Astrocyte (in vitro differentiated cells and primary cell): ENCODE measurements at regions not wholly inside any gene's neighbourhood (a gene's known extent, or its start where the extent isn't known, plus 50 kb on each side); places are given as distances from the start of the nearest gene placed in this dataset.

Source experiments
- DNase-seq: peaks from one replicate; pipeline ENCODE4 v3.0.0-alpha.2; 2010; ENCODE audit warnings: low read depth
- FAIRE-seq: peaks from 2 replicates; lab custom pipeline; 2011; peaks lifted over from hg19 to GRCh38; lab: Jason Lieb, UNC
- H2AFZ ChIP-seq: 2 replicates; pipeline ENCODE4 v1.6.0; 2012; ENCODE audit warnings: low read depth, low read length, inconsistent platforms
- H3K27ac ChIP-seq: 2 replicates; pipeline ENCODE4 v1.5.1; 2011; ENCODE audit warnings: low read depth, low read length, inconsistent platforms
- H3K27me3 ChIP-seq: 2 replicates; pipeline ENCODE4 v1.6.0; 2011; ENCODE audit warnings: low read length, inconsistent platforms; ENCODE audit not compliant: insufficient read depth
- H3K36me3 ChIP-seq: 2 replicates; pipeline ENCODE4 v1.5.1; 2011; ENCODE audit warnings: low read length, inconsistent platforms; ENCODE audit not compliant: insufficient read depth
- H3K4me1 ChIP-seq: 2 replicates; pipeline ENCODE4 v1.5.1; 2011; ENCODE audit warnings: low read length, inconsistent platforms; ENCODE audit not compliant: insufficient read depth
- H3K4me2 ChIP-seq: 2 replicates; pipeline ENCODE4 v1.6.0; 2012; ENCODE audit warnings: low read length, inconsistent platforms
- H3K4me3 ChIP-seq: 2 replicates; pipeline ENCODE4 v1.5.1; 2011; ENCODE audit warnings: low read depth, mild to moderate bottlenecking, low read length, inconsistent platforms; ENCODE audit not compliant: insufficient read depth
- H3K79me2 ChIP-seq: 2 replicates; pipeline ENCODE4 v1.6.0; 2012; ENCODE audit warnings: mild to moderate bottlenecking, low read length, inconsistent platforms; ENCODE audit not compliant: insufficient read depth
- H3K9ac ChIP-seq: 2 replicates; pipeline ENCODE4 v1.6.0; 2012; ENCODE audit warnings: mild to moderate bottlenecking, low read length, inconsistent platforms
- H3K9me3 ChIP-seq: 2 replicates; pipeline ENCODE4 v1.5.1; 2012; ENCODE audit warnings: low read depth, mild to moderate bottlenecking, low read length, inconsistent platforms; ENCODE audit not compliant: insufficient read depth
- H4K20me1 ChIP-seq: 2 replicates; pipeline ENCODE4 v1.6.0; 2012; ENCODE audit warnings: low read length, inconsistent platforms; ENCODE audit not compliant: insufficient read depth
- H3K27ac Mint-ChIP-seq: one replicate; pipeline ENCODE4 v1.8.0; 2021; ENCODE audit warnings: mild to moderate bottlenecking, mixed read lengths; ENCODE audit not compliant: unreplicated experiment
- H3K27me3 Mint-ChIP-seq: one replicate; pipeline ENCODE4 v1.8.0; 2021; ENCODE audit warnings: low read depth, mixed read lengths; ENCODE audit not compliant: unreplicated experiment
- H3K36me3 Mint-ChIP-seq: one replicate; pipeline ENCODE4 v1.8.0; 2021; ENCODE audit warnings: low read depth, mixed read lengths; ENCODE audit not compliant: unreplicated experiment
- H3K4me1 Mint-ChIP-seq: one replicate; pipeline ENCODE4 v1.8.0; 2021; ENCODE audit warnings: low read depth, mixed read lengths; ENCODE audit not compliant: unreplicated experiment
- H3K4me3 Mint-ChIP-seq: one replicate; pipeline ENCODE4 v1.8.0; 2021; ENCODE audit warnings: mild to moderate bottlenecking, moderate library complexity, mixed read lengths; ENCODE audit not compliant: unreplicated experiment
- H3K9me3 Mint-ChIP-seq: one replicate; pipeline ENCODE4 v1.8.0; 2021; ENCODE audit warnings: mild to moderate bottlenecking, mixed read lengths; ENCODE audit not compliant: unreplicated experiment
- EZH2 ChIP-seq: IDR thresholded peaks from 2 replicates; pipeline ENCODE4 v1.6.1; 2012; ENCODE audit warnings: mild to moderate bottlenecking, low read length, inconsistent platforms; ENCODE audit not compliant: insufficient read depth
- TF ChIP-seq, protein P1 (sequence below): IDR thresholded peaks from 2 replicates; pipeline ENCODE4 v1.5.1; 2011; ENCODE audit warnings: low read depth, mild to moderate bottlenecking, inconsistent platforms, low read length, moderate library complexity; ENCODE audit not compliant: insufficient read depth

DNA sequence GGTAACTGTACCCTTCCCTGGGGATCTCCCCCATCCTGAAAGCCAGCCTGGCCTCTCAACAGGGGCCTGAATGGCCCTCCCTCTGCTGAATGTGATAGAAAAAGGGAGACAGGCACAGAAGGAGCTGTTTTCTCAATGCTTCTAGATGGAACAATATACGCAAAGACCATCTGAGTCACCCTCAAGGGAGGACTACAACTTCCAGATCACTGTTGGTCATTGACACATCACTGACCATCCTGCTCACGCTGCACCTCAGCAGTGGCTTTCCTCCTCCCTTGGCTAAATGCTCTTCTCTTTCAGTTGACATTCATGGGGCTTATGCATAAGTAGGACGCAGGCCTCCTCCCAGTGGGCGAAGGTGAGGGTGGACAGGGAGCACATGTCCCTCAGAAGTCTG lies 112.2 kb upstream of the SHB start:
- no peaks in the 10 kb centered on the region for H4K20me1 ChIP-seq
- no peaks in the 10 kb centered on the region for H3K9me3 ChIP-seq
- no peak overlapping the region for H2AFZ ChIP-seq
- H3K9me3 Mint-ChIP-seq: no peaks in the 10 kb centered on the region
- peak overlapping the region; percentile 5 for H3K27ac Mint-ChIP-seq
- H3K36me3 Mint-ChIP-seq: peaks cover 5% of the 10 kb centered on the region
- no peak overlapping the region for H3K27ac ChIP-seq
- H3K36me3 ChIP-seq: no peaks in the 10 kb centered on the region
- no peaks in the 10 kb centered on the region for H3K79me2 ChIP-seq
- no peaks in the 10 kb centered on the region for H3K27me3 ChIP-seq
- TF ChIP-seq EZH2: no peak
- TF ChIP-seq, protein P1, sequence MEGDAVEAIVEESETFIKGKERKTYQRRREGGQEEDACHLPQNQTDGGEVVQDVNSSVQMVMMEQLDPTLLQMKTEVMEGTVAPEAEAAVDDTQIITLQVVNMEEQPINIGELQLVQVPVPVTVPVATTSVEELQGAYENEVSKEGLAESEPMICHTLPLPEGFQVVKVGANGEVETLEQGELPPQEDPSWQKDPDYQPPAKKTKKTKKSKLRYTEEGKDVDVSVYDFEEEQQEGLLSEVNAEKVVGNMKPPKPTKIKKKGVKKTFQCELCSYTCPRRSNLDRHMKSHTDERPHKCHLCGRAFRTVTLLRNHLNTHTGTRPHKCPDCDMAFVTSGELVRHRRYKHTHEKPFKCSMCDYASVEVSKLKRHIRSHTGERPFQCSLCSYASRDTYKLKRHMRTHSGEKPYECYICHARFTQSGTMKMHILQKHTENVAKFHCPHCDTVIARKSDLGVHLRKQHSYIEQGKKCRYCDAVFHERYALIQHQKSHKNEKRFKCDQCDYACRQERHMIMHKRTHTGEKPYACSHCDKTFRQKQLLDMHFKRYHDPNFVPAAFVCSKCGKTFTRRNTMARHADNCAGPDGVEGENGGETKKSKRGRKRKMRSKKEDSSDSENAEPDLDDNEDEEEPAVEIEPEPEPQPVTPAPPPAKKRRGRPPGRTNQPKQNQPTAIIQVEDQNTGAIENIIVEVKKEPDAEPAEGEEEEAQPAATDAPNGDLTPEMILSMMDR: no peak
- no peak overlapping the region for H3K4me2 ChIP-seq
- H3K9ac ChIP-seq: no peak overlapping the region
- no peak for FAIRE-seq
- H3K4me1 Mint-ChIP-seq: peaks cover 18% of the 10 kb centered on the region
- H3K4me3 Mint-ChIP-seq: no peak overlapping the region
- no peak overlapping the region for H3K4me3 ChIP-seq
- DNase-seq: no peak
- no peaks in the 10 kb centered on the region for H3K27me3 Mint-ChIP-seq
- peaks cover under 1% of the 10 kb centered on the region for H3K4me1 ChIP-seq

DNA sequence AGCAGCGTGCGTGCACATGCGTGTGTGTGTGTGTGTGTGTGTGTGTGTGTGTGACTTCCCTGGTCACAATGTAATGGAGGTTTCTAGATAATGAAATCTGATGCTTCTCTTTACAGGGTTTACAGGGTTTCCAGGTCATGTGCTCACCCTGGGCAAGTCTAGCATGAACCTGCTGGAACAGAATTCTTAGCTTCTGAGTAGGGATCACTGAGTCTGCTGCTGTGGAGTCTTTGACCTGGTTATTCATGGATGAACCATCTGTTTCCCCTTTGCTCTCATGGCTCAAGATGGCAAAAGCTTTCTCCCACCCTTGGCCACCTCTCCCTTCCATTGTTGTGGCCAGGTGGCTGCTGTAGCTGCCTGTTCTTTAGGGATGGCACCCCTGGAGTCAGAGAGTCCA lies 111.6 kb upstream of the SHB start:
- FAIRE-seq (no peak), DNase-seq (no peak)
- H3K4me1 ChIP-seq: no peaks in the 10 kb centered on the region
- no peaks in the 10 kb centered on the region for H4K20me1 ChIP-seq
- H3K4me1 Mint-ChIP-seq: peaks cover 14% of the 10 kb centered on the region
- no peak overlapping the region for H3K4me2 ChIP-seq
- no peak overlapping the region for H3K4me3 ChIP-seq
- H3K27me3 Mint-ChIP-seq: no peaks in the 10 kb centered on the region
- TF ChIP-seq, protein P1: no peak
- no peak for TF ChIP-seq EZH2
- no peak overlapping the region for H3K27ac Mint-ChIP-seq
- H2AFZ ChIP-seq: no peak overlapping the region
- peaks cover 5% of the 10 kb centered on the region for H3K36me3 Mint-ChIP-seq
- no peaks in the 10 kb centered on the region for H3K36me3 ChIP-seq
- no peak overlapping the region for H3K9ac ChIP-seq
- H3K9me3 ChIP-seq: no peaks in the 10 kb centered on the region
- no peak overlapping the region for H3K4me3 Mint-ChIP-seq
- H3K9me3 Mint-ChIP-seq: no peaks in the 10 kb centered on the region
- H3K27me3 ChIP-seq: no peaks in the 10 kb centered on the region
- no peaks in the 10 kb centered on the region for H3K79me2 ChIP-seq
- H3K27ac ChIP-seq: no peak overlapping the region

DNA sequence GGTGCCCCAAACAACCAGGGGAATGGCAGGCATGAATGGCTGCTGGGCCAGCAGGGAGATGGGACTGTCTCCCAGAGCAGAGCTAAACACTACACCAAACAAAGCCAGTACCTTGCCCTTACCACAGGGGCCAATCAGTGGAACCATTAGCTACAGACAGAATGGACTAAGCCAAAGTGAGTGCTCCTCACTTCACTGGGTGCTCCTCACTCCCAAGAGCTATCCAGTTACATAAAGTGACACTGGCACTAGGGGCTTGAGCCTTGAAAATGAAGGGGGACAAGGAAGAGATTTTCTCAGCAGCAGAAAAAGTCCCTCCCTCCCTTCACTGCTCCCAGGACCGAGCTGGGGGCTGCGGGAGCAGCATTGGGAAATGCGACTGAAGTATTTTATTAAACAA lies 110.9 kb upstream of the SHB start:
- Histone ChIP-seq H4K20me1 (no peaks in the 10 kb centered on the region), H2AFZ (no peak overlapping the region), H3K36me3 (no peaks in the 10 kb centered on the region), H3K79me2 (no peaks in the 10 kb centered on the region), H3K9me3 (no peaks in the 10 kb centered on the region), H3K4me3 (no peak overlapping the region), H3K9ac (no peak overlapping the region), H3K27me3 (no peaks in the 10 kb centered on the region), H3K27ac (no peak overlapping the region), H3K4me2 (no peak overlapping the region), H3K4me1 (no peaks in the 10 kb centered on the region)
- FAIRE-seq (no peak), DNase-seq (no peak)
- no peak for TF ChIP-seq EZH2
- TF ChIP-seq, protein P1: no peak
- Mint-ChIP-seq H3K36me3 (peaks cover 5% of the 10 kb centered on the region), H3K9me3 (no peaks in the 10 kb centered on the region), H3K4me1 (peaks cover 14% of the 10 kb centered on the region), H3K27ac (no peak overlapping the region), H3K4me3 (no peak overlapping the region), H3K27me3 (no peaks in the 10 kb centered on the region)
